CD4-positive, alpha-beta T cell treated with Interleukin-15 for 1 hour (primary cell): ENCODE measurements at regions not wholly inside any gene's neighbourhood (a gene's known extent, or its start where the extent isn't known, plus 50 kb on each side); places are given as distances from the start of the nearest gene placed in this dataset.
A peak's percentile ranks its signal among the peaks of the same experiment; 100 is the strongest.
"Not testable (repeated sequence)": the region's sequence is repeated elsewhere in the genome, so short reads cannot be mapped to it uniquely, and the experiment has no call there.

Experiments used
- DNase-seq: peaks from one replicate; pipeline ENCODE4 v3.0.0-alpha.2; 2020

GRCh38 chrX:65879977-65880799, 159.7 kb downstream of the VSIG4 start:
- no peak for DNase-seq

- no peak for DNase-seq
Observed at GRCh38 chrX:65878456-65878855, 161.4 kb downstream of the VSIG4 start.

DNA sequence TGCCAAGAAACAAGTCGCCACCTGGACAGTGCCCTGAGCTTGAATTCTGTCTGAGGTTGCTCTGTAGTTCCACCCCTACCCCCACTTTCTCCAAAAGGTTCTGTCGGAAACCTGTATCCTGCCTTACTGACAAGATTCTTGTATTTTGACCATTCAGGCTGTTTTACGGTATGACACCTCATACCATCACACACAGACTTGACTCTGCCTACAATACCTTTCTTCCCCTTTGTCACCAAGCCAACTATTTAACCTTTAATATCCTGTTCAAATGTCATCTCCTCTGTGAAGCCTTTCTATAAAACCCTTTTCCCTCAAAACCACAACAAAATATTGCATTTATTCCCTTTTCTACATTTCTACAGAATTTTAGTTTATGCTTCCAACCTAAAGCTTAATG, 161.9 kb downstream of the VSIG4 start:
- DNase-seq: no peak

- not testable (repeated sequence) for DNase-seq
Observed at GRCh38 chrX:65875614-65876013, 164.3 kb downstream of the VSIG4 start.

DNA sequence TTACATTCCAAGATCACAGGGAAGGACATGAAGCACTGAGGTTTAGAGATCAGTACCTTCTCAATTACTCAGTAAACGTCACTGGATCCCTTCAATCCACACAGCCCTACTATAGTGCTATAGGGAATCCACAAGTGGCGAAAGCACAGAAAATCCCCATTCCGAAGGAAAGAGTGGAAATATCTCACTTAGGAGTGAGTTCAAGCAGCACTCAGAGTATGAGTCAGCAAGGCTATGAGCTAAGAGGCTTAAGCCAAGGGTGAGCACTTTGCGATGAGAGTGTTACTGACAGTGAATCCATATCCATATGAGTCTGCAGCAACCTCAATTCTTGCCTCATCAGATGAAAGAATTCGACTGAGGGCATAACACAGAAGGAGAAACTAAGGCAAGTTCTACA, 165.1 kb downstream of the VSIG4 start:
- no peak for DNase-seq

- no peak for DNase-seq
Observed at GRCh38 chrX:65874110-65874509, 165.8 kb downstream of the VSIG4 start.

DNA sequence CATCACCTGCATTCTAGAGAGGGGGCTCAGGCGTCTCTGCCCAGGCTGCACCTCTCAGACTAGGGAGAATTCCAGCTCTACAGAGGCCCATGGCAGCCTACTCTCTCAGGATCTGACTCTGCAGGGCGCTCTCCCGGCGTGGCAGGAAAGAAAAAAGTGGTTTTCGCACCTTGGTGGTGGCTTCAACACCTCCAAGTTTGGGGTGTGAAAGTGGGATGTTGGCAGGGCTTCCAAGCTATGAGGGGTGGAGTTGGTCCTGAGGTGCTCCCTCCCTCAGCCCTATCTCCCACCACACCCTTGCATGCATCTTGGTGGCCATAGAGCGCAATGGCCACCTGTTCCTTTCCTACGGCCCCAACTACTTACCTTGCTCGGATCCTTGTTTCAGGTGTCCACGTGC, 166.5 kb downstream of the VSIG4 start:
- DNase-seq: no peak

GRCh38 chrX:65871671-65872311, 168.1 kb downstream of the VSIG4 start:
- DNase-seq: peak; percentile 26

DNA sequence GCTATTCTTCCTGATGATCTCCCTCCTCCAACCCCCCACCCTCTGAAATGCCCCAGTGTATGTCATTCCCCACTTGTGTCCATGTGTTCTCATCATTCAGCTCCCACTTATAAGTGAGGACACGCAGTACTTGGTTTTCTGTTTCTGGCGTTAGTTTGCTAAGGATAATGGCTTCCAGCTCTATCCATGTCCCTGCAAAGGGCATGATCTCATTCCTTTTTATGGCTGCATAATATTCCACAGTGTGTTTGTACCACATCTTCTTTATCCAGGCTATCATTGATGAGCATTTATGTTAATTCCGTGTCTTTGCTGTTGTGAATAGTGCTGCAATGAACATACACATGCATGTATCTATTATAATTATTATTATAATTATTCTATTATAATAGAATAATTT, 169.3 kb downstream of the VSIG4 start:
- not testable (repeated sequence) for DNase-seq

- no peak for DNase-seq
Observed at GRCh38 chrX:65866773-65867172, 173.1 kb downstream of the VSIG4 start.

- no peak for DNase-seq
Observed at GRCh38 chrX:65866146-65866545, 173.7 kb downstream of the VSIG4 start.

GRCh38 chrX:65862638-65863037, 177.2 kb downstream of the VSIG4 start:
- no peak for DNase-seq

GRCh38 chrX:65859299-65859698, 180.6 kb downstream of the VSIG4 start:
- DNase-seq: no peak

GRCh38 chrX:65854437-65854836, 185.4 kb downstream of the VSIG4 start:
- DNase-seq: not testable (repeated sequence)

- DNase-seq: not testable (repeated sequence)
Observed at GRCh38 chrX:65851306-65851705, 183.9 kb downstream of the MSN start.

DNA sequence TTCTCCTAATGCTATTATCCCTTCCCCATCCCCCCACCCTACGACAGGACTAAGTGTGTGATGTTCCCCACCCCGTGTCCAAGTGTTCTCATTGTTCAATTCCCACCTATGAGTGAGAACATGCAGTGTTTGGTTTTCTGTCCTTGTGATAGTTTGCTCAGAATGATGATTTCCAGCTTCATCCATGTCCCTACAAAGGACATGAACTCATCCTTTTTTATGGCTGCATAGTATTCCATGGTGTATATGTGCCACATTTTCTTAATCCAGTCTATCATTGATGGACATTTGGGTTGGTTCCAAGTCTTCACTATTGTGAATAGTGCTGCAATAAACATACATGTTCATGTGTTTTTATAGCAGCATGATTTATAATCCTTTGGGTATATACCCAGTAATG, 183.4 kb downstream of the MSN start:
- not testable (repeated sequence) for DNase-seq

DNA sequence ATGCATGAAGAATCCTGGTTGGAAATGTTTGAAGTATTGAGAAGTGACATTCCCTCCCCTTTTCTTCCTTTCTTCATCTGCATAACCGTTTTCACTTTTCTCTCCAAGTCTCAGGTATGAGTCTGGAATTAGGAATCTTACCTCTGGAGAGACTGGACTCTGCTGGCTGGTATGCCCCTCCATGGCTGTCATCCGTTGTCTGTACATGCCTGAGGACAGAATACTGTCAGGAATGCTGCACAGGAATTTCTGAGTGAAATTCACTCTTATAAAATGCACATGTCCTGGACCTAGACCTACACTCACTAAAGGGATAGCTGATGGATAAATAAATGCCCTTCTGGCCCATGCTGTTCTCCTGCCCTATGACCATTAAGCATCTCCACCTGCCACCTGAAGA, 179.5 kb downstream of the MSN start:
- DNase-seq: no peak

DNA sequence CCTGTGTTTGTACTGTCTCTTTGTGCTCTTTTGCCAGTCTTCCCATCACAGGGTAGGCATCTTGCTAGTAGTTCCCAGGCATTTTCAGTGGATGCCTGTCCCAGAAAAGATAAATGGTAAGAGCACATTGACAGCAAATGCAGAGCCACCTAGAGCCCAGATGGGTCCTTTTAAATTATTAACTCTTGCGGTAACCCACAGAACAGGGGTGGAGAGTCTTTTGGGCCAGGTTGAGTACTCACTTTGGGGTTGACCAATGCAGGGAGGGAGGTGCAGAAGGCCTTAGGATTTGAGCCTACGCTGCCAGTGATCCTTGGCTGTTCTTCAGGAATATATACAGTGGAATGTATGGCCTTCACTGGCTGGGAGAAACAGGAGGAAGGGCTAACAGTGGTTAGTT, 173.8 kb downstream of the MSN start:
- no peak for DNase-seq

GRCh38 chrX:65838674-65839073, 171.2 kb downstream of the MSN start:
- no peak for DNase-seq

DNA sequence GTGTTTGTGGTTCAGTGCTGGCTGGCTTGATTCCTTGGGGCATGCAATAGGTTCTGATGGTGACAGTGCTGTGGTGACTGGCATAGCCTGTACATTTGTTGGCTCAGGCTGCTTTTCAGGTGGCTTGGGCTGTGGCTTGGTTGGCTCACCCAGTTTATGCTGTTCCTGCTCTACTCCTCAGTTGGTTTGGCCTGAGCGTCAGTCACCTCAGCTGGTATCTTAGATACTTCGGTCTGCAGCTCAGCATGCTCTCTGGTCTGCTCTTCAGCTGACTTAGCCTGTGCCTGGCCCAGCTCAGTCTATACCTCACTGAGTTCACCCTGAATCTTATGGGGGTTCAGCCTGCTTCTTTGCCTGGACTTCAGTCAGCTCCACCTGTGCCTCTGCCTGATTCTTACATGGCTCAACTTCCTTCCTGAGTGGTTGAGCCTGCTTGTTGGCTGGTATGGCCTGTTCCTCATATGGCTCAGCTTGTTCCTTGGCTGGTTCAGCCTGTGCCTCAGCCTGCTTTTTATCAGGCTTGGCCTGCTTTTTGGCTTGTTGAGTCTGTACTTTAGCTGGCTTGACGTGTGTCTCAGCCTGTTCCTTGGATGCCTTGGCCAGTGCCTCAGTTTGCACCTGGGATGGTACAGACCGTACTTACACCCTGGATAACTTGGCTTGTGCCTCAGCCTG, 170.6 kb downstream of the MSN start:
- DNase-seq: no peak

GRCh38 chrX:65831268-65831667, 163.8 kb downstream of the MSN start:
- DNase-seq: no peak

GRCh38 chrX:65828599-65828998, 161.1 kb downstream of the MSN start:
- no peak for DNase-seq

GRCh38 chrX:65825226-65825625, 157.8 kb downstream of the MSN start:
- not testable (repeated sequence) for DNase-seq
